ENCODE measurements at regions not wholly inside any gene's neighbourhood (a gene's known extent, or its start where the extent isn't known, plus 50 kb on each side); places are given as distances from the start of the nearest gene placed in this dataset.

DNA sequence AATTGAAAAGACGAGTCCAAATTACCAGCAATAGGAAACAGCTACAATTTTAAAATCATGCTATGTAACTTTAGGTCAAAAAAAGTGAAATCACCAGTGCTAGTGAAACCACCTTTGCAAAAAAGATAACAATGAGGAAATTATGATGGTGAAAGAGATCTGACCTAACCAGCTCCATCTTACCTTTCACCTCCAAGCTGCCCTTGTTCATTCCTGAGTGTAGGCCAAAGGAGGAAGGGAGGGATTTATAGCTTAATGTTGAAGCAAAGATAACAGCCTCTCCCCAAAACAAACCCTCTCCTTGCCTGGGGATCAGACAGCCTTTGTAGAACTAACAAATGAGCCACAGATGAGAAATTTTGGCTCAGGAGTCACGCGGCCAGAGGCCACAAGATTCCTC lies 83.2 kb upstream of the EIF5 start:
- TF ChIP-seq, protein P1, sequence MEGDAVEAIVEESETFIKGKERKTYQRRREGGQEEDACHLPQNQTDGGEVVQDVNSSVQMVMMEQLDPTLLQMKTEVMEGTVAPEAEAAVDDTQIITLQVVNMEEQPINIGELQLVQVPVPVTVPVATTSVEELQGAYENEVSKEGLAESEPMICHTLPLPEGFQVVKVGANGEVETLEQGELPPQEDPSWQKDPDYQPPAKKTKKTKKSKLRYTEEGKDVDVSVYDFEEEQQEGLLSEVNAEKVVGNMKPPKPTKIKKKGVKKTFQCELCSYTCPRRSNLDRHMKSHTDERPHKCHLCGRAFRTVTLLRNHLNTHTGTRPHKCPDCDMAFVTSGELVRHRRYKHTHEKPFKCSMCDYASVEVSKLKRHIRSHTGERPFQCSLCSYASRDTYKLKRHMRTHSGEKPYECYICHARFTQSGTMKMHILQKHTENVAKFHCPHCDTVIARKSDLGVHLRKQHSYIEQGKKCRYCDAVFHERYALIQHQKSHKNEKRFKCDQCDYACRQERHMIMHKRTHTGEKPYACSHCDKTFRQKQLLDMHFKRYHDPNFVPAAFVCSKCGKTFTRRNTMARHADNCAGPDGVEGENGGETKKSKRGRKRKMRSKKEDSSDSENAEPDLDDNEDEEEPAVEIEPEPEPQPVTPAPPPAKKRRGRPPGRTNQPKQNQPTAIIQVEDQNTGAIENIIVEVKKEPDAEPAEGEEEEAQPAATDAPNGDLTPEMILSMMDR (IDR thresholded peaks at IDR 0.05) = no peak
- TF ChIP-seq EZH2 (IDR thresholded peaks at IDR 0.05) (no peak), EZH2phosphoT487 (IDR thresholded peaks at IDR 0.05) (no peak)
